T-cell (primary cell): ENCODE measurements at regions not wholly inside any gene's neighbourhood (a gene's known extent, or its start where the extent isn't known, plus 50 kb on each side); places are given as distances from the start of the nearest gene placed in this dataset.
"Not testable (repeated sequence)": the region's sequence is repeated elsewhere in the genome, so short reads cannot be mapped to it uniquely, and the experiment has no call there.

Experiments used
- ATAC-seq, 4 experiments: fragments of 200-7000 bp in 3 of 4; fragments of 150-1000 bp in 1 of 4; cut with Tn5 transposase; replicated peaks in 1 of 4; 1 replicate in 3 of 4; 2 replicates in 1 of 4; pipeline ENCODE4 v1.10.0; 2021; ENCODE audit warnings: moderate library complexity in 3 of 4, mild to moderate bottlenecking in 2 of 4, moderate number of reproducible peaks in 1 of 4
- CTCF ChIA-PET, 2 donors: fragments of 300-600 bp; sonication (Branson Sonifier 250); formaldehyde crosslinking; loops; one replicate each; lab custom pipeline; 2022; ENCODE audit warnings: antibody characterized with exemption in 2 of 2; lab: Charles Lee
- POLR2A ChIA-PET, 2 donors: fragments of 300-600 bp; sonication (Branson Sonifier 250); formaldehyde crosslinking; loops; one replicate each; lab custom pipeline; 2022; ENCODE audit warnings: antibody characterized with exemption in 2 of 2; lab: Charles Lee
- DNase-seq, 35 experiments: peaks; one replicate each; pipeline versions ENCODE4 v3.0.0 to v3.0.0-alpha.2; 2013 to 2023
- H3K27ac ChIP-seq: one replicate; pipeline ENCODE4 v1.5.1; 2013; ENCODE audit warnings: low read length
- H3K27me3 ChIP-seq, 2 experiments: replicated peaks in 1 of 2; 1 replicate in 1 of 2; 2 replicates in 1 of 2; pipeline versions ENCODE4 v1.6.1 to v1.7.0; 2013; ENCODE audit warnings: low read length in 1 of 2, mixed read lengths in 1 of 2; ENCODE audit not compliant: control insufficient read depth in 2 of 2, insufficient read depth in 2 of 2; ENCODE audit errors: extremely low read depth in 1 of 2
- H3K36me3 ChIP-seq, 2 donors: 1 replicate in 1 of 2; 2 replicates in 1 of 2; pipeline versions ENCODE4 v1.6.1 to v1.7.0; 2013; ENCODE audit warnings: low read length in 1 of 2; ENCODE audit not compliant: control insufficient read depth in 2 of 2, insufficient read depth in 1 of 2; ENCODE audit errors: extremely low read depth in 1 of 2
- H3K4me1 ChIP-seq, 2 experiments: 1 replicate in 1 of 2; 2 replicates in 1 of 2; pipeline versions ENCODE4 v1.6.1 to v1.7.0; 2013; ENCODE audit warnings: low read length in 2 of 2, mixed read lengths in 1 of 2; ENCODE audit not compliant: insufficient read depth in 2 of 2, control insufficient read depth in 1 of 2; ENCODE audit errors: extremely low read depth in 1 of 2
- H3K4me3 ChIP-seq, 2 donors: 1 replicate in 1 of 2; 2 replicates in 1 of 2; pipeline versions ENCODE4 v1.5.1 to v1.7.0; 2013; ENCODE audit warnings: mild to moderate bottlenecking in 2 of 2, low read length in 1 of 2, moderate library complexity in 1 of 2; ENCODE audit not compliant: control insufficient read depth in 1 of 2; ENCODE audit errors: extremely low read depth in 1 of 2
- H3K9me3 ChIP-seq: 2 replicates; pipeline ENCODE4 v1.7.0; 2013
- H3K27ac Mint-ChIP-seq, 2 donors: one replicate each; pipeline ENCODE4 v1.8.0; 2020 to 2021; ENCODE audit warnings: mild to moderate bottlenecking in 2 of 2, mixed read lengths in 2 of 2
- H3K27me3 Mint-ChIP-seq, 2 donors: one replicate each; pipeline ENCODE4 v1.8.0; 2021 to 2022; ENCODE audit warnings: mixed read lengths in 2 of 2
- H3K36me3 Mint-ChIP-seq: one replicate; pipeline ENCODE4 v1.8.0; 2021; ENCODE audit warnings: mixed read lengths
- H3K4me1 Mint-ChIP-seq, 3 donors: one replicate each; pipeline ENCODE4 v1.8.0; 2020 to 2022; ENCODE audit warnings: mixed read lengths in 3 of 3, mild to moderate bottlenecking in 1 of 3
- H3K4me3 Mint-ChIP-seq, 3 donors: one replicate each; pipeline ENCODE4 v1.8.0; 2020 to 2022; ENCODE audit warnings: mild to moderate bottlenecking in 3 of 3, mixed read lengths in 3 of 3, moderate library complexity in 3 of 3
- H3K9me3 Mint-ChIP-seq, 3 donors: one replicate each; pipeline ENCODE4 v1.8.0; 2020 to 2022; ENCODE audit warnings: mixed read lengths in 3 of 3
- WGBS: methylation state at CpG from one replicate; pipeline ENCODE4 v1.1.5; 2013; ENCODE audit warnings: missing lambda C conversion rate; ENCODE audit not compliant: insufficient coverage; 5-methylcytosine and 5-hydroxymethylcytosine counted together

DNA sequence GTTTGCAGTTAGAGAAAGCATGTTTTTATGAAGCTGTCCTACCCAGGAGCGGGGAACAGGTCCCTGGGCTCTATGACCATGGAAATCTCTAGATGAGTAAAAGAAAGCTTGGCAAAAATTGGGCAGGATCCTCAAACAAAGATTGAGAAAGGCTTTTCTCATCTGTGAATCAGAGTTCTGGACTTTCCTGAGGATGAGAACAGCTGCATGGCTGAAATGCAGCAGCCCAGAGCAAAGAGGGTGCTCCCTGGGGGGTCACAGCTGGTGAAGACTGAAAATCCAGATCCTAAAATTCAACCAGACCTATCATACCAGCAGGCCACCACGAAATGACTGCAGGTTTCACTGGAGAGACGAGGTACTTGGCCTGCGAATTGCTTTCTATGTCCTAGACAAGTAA lies 65.7 kb upstream of the APP start:
- no peaks in the 10 kb centered on the region for H3K4me1 ChIP-seq
- ChIA-PET POLR2A (no interaction called here), CTCF (no interaction called here)
- no peak overlapping the region for H3K4me3 Mint-ChIP-seq
- H3K4me3 ChIP-seq = no peak overlapping the region
- ATAC-seq = no peak
- H3K9me3 Mint-ChIP-seq = no peaks in the 10 kb centered on the region
- H3K9me3 ChIP-seq = no peaks in the 10 kb centered on the region
- no peak for DNase-seq
- no peaks in the 10 kb centered on the region for H3K36me3 Mint-ChIP-seq
- H3K36me3 ChIP-seq = no peaks in the 10 kb centered on the region
- no peaks in the 10 kb centered on the region for H3K4me1 Mint-ChIP-seq
- H3K27me3 ChIP-seq = no peaks in the 10 kb centered on the region
- H3K27ac Mint-ChIP-seq = no peak overlapping the region
- H3K27me3 Mint-ChIP-seq = peaks cover under 1 to 5% of the 10 kb centered on the region in 2 donors
- H3K27ac ChIP-seq = no peak overlapping the region
- 65% methylated on average over 4 of the region's 4 CpGs for WGBS

DNA sequence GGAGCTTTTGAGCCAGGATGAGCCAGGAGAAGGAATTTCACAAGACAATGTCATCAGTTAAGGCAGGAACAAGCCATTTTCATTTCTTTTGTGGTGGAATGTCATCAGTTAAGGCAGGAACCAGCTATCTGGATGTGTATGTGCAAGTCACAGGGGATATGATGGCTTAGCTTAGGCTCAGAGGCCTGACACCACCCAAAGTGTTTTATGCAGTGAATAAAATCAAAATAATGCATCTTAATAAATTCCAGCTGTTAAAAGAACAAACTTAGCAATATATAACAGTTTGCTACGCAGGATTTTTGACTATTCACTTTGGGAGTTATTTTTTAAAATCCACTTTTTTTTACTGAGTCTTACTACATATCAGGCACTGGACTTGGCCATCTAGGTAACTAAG lies 62.7 kb upstream of the APP start:
- H3K9me3 Mint-ChIP-seq, H3K4me1 ChIP-seq, H3K9me3 ChIP-seq, H3K27ac Mint-ChIP-seq, POLR2A ChIA-PET, H3K36me3 ChIP-seq, H3K27me3 ChIP-seq, H3K27ac ChIP-seq, DNase-seq, H3K4me3 Mint-ChIP-seq, ATAC-seq, H3K27me3 Mint-ChIP-seq, H3K4me1 Mint-ChIP-seq, H3K4me3 ChIP-seq, CTCF ChIA-PET, H3K36me3 Mint-ChIP-seq: not testable (repeated sequence)
- WGBS = no CpG with 5 or more reads among the region's 1 CpG

DNA sequence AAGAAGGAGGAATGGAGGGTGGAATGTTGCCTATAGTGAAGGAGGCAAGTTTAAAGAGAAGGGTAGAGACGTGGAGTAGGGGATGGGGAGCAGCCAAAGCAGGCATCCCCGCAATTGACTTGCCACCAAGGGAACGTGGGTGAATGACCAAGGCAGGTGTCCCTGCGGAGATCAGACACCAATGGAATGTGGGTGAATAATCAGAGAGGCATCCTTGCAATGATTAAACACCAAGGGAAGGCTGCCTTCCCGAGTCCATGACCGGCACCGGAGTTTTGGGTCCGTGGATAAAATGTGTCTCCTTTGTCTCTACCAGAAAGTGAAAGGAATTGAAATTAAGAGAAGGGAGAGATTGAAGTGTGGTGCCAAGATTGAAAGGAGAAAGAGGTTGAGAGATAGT lies 61.9 kb upstream of the APP start:
- H3K27ac Mint-ChIP-seq = not testable (repeated sequence)

GRCh38 chr21:26227130-26227529 lies 56.6 kb upstream of the APP start:
- no CpG with 5 or more reads among the region's 2 CpGs for WGBS
- no peak for DNase-seq
- Mint-ChIP-seq H3K4me1 (no peaks in the 10 kb centered on the region), H3K27me3 (peaks cover 0 to 4% of the 10 kb centered on the region in 2 donors), H3K4me3 (no peak overlapping the region), H3K36me3 (no peaks in the 10 kb centered on the region), H3K27ac (no peak overlapping the region), H3K9me3 (no peaks in the 10 kb centered on the region)
- ChIA-PET POLR2A (no interaction called here), CTCF (no interaction called here)
- Histone ChIP-seq H3K4me1 (no peaks in the 10 kb centered on the region), H3K27ac (no peak overlapping the region), H3K9me3 (no peaks in the 10 kb centered on the region), H3K27me3 (no peaks in the 10 kb centered on the region), H3K36me3 (no peaks in the 10 kb centered on the region), H3K4me3 (no peak overlapping the region)
- no peak for ATAC-seq

More for the DNA sequence above, 61.9 kb upstream of the APP start:
- H3K9me3 Mint-ChIP-seq, H3K27me3 ChIP-seq, H3K4me1 ChIP-seq, H3K9me3 ChIP-seq, H3K4me1 Mint-ChIP-seq, H3K36me3 ChIP-seq, H3K27ac ChIP-seq, H3K36me3 Mint-ChIP-seq, H3K4me3 Mint-ChIP-seq, ATAC-seq, H3K27me3 Mint-ChIP-seq, POLR2A ChIA-PET, CTCF ChIA-PET, DNase-seq, H3K4me3 ChIP-seq: not testable (repeated sequence)
- 87% methylated on average over 3 of the region's 8 CpGs for WGBS

GRCh38 chr21:26226724-26227123 lies 56.2 kb upstream of the APP start:
- no peaks in the 10 kb centered on the region for H3K36me3 ChIP-seq
- no peak overlapping the region for H3K27ac ChIP-seq
- Mint-ChIP-seq H3K4me1 (no peaks in the 10 kb centered on the region), H3K27ac (no peak overlapping the region), H3K9me3 (no peaks in the 10 kb centered on the region), H3K27me3 (peaks cover 0 to 5% of the 10 kb centered on the region in 2 donors), H3K36me3 (no peaks in the 10 kb centered on the region), H3K4me3 (no peak overlapping the region)
- CTCF ChIA-PET = no interaction called here
- DNase-seq = no peak
- no peaks in the 10 kb centered on the region for H3K9me3 ChIP-seq
- H3K4me3 ChIP-seq = no peak overlapping the region
- POLR2A ChIA-PET = no interaction called here
- H3K4me1 ChIP-seq = no peaks in the 10 kb centered on the region
- ATAC-seq = no peak
- no CpG with 5 or more reads among the region's 1 CpG for WGBS
- H3K27me3 ChIP-seq = no peaks in the 10 kb centered on the region

DNA sequence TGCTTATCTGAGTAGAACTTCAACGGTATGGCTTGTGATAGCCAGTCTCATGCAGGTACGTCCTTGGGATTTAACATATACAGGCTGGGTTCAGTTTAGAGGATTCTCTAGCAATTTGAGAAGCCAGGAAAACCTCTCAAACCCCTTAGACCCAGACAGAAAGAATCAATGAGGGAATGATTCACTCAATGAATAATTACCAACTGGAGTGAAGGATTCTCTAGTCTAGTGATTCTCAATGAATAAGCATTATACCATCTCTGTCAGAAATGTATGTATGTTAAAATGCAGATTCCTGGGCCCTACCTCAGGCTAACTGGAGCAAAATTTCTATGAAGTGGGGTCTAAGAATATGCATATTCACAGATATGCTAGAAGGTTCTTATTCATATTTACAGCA lies 54.5 kb upstream of the APP start:
- no peaks in the 10 kb centered on the region for H3K27me3 ChIP-seq
- Mint-ChIP-seq H3K4me3 (no peak overlapping the region), H3K4me1 (no peaks in the 10 kb centered on the region), H3K27me3 (peaks cover 3 to 10% of the 10 kb centered on the region in 2 donors), H3K9me3 (no peaks in the 10 kb centered on the region), H3K27ac (no peak overlapping the region), H3K36me3 (no peaks in the 10 kb centered on the region)
- DNase-seq (no peak), ATAC-seq (no peak)
- no peak overlapping the region for H3K27ac ChIP-seq
- H3K4me3 ChIP-seq = no peak overlapping the region
- H3K36me3 ChIP-seq = no peaks in the 10 kb centered on the region
- ChIA-PET CTCF (no interaction called here), POLR2A (no interaction called here)
- H3K9me3 ChIP-seq = no peaks in the 10 kb centered on the region
- no CpG with 5 or more reads among the region's 2 CpGs for WGBS
- no peaks in the 10 kb centered on the region for H3K4me1 ChIP-seq

DNA sequence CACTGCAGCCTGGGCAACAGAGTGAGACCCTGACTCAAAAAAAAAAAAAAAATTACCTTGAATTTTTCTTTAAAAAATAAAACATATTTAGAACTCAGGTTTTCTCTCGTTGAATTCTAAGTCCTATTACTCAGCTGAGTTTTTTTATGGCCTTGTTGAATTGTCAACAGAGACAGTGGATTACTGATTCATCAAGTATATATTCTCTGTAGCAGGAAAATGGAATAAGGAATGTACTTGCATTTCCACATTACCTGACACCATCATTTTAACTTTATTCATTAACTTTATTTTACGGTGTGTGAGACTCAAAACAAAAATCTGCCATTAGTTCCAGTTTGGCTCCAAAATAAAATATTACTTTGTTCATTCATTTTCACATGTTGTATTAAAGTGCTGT lies 53.8 kb upstream of the APP start:
- H3K27me3 ChIP-seq = no peaks in the 10 kb centered on the region
- H3K27ac Mint-ChIP-seq = no peak overlapping the region
- no peaks in the 10 kb centered on the region for H3K4me1 Mint-ChIP-seq
- peaks cover 5 to 10% of the 10 kb centered on the region in 2 donors for H3K27me3 Mint-ChIP-seq
- no peaks in the 10 kb centered on the region for H3K9me3 Mint-ChIP-seq
- no CpG with 5 or more reads among the region's 2 CpGs for WGBS
- ATAC-seq (no peak), DNase-seq (no peak)
- H3K4me3 ChIP-seq = no peak overlapping the region
- no peak overlapping the region for H3K4me3 Mint-ChIP-seq
- POLR2A ChIA-PET = no interaction called here
- H3K36me3 ChIP-seq = no peaks in the 10 kb centered on the region
- H3K4me1 ChIP-seq = no peaks in the 10 kb centered on the region
- CTCF ChIA-PET = interaction anchor here in 1 of 2 donors (0.7 kb wide), 2 partner anchors 483 to 538 kb away, joined by 3 to 4 read pairs; no protein-coding TSS in a partner anchor
- no peaks in the 10 kb centered on the region for H3K9me3 ChIP-seq
- H3K36me3 Mint-ChIP-seq = no peaks in the 10 kb centered on the region
- H3K27ac ChIP-seq = no peak overlapping the region
